Gastrocnemius medialis (tissue), 4 donors: ENCODE measurements at regions not wholly inside any gene's neighbourhood (a gene's known extent, or its start where the extent isn't known, plus 50 kb on each side); places are given as distances from the start of the nearest gene placed in this dataset.

Experiments used
- ATAC-seq, 2 donors: fragments of 150-250 bp; one replicate each; pipeline ENCODE4 v1.9.1; 2016
- DNase-seq, 2 donors: peaks; one replicate each; pipeline ENCODE4 v3.0.0-alpha.2; 2019
- H3K27ac ChIP-seq, 4 donors: fragments of 200-600 bp; sonication (generic); 1 replicate in 1 of 4; 2 replicates in 3 of 4; pipeline ENCODE4 v1.5.1; 2016 to 2018; ENCODE audit warnings: mild to moderate bottlenecking in 2 of 4, moderate library complexity in 1 of 4
- H3K27me3 ChIP-seq, 3 donors: fragments of 200-600 bp; sonication (generic) in 2 of 3; 1 replicate in 1 of 3; 2 replicates in 2 of 3; pipeline versions ENCODE4 v1.5.1 to v1.6.0; 2016 to 2019; ENCODE audit warnings: mild to moderate bottlenecking in 1 of 3, moderate library complexity in 1 of 3
- H3K36me3 ChIP-seq, 2 donors: fragments of 200-600 bp; sonication (generic) in 1 of 2; one replicate each; pipeline ENCODE4 v1.5.1; 2017 to 2018
- H3K4me1 ChIP-seq, 2 donors: fragments of 200-600 bp; sonication (generic) in 1 of 2; one replicate each; pipeline ENCODE4 v1.5.1; 2016 to 2017; ENCODE audit warnings: mild to moderate bottlenecking in 2 of 2
- H3K4me3 ChIP-seq, 4 donors: fragments of 200-600 bp; sonication (generic) in 3 of 4; 1 replicate in 1 of 4; 2 replicates in 3 of 4; pipeline ENCODE4 v1.5.1; 2016 to 2019; ENCODE audit warnings: mild to moderate bottlenecking in 2 of 4
- H3K9me3 ChIP-seq, 3 donors: fragments of 200-600 bp; sonication (generic) in 2 of 3; 1 replicate in 1 of 3; 2 replicates in 2 of 3; pipeline ENCODE4 v1.5.1; 2016 to 2019
- POLR2A ChIP-seq, 2 donors: fragments of 450-650 bp; IDR thresholded peaks; one replicate each; pipeline ENCODE4 v1.6.1; 2017; ENCODE audit warnings: antibody characterized with exemption in 2 of 2, mild to moderate bottlenecking in 2 of 2, moderate library complexity in 2 of 2
- in situ Hi-C, 4 donors: fragments of 200-750 bp; cut with MboI; loops; one replicate each; pipeline versions ENCODE4 v1.15.0 to v1.8.0; 2017; ENCODE audit warnings: low sequenced_read_pairs in 4 of 4
- intact Hi-C: fragments of 100-400 bp; cut with DNase I; formaldehyde crosslinking; loops from one replicate; pipeline ENCODE4 v1.15.1; 2023; ENCODE audit warnings: low total_unique reads
- TF ChIP-seq, protein P1 (sequence below), 5 experiments: fragments of 450-650 bp in 3 of 5; fragments of 200-600 bp in 2 of 5; sonication (generic) in 2 of 5; IDR thresholded peaks in 4 of 5; conservative IDR thresholded peaks in 1 of 5; 1 replicate in 4 of 5; 2 replicates in 1 of 5; pipeline ENCODE4 v1.5.1; 2016 to 2019; ENCODE audit warnings: antibody characterized with exemption in 5 of 5, mild to moderate bottlenecking in 3 of 5, moderate library complexity in 3 of 5

DNA sequence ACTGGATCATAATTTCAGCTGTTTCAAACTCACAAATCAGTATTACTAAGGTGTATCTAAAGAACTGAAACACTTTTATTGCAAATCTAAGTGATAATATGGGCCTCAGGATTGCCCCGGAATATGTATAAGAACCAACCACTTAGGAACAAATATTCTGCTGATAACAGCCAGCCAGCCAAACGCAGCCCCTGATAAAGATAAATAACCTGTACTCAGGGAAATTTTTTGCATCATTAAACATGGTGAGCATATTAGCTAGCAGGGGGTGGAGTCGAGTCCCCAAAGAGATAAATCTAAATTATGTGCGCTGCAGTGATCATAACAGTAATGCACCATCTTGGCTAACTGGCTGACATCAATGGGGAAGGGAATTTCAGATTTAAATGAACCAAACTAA is 410.2 kb upstream of the MAP3K7 start:
- DNase-seq: no peak
- H3K9me3 ChIP-seq: no peaks in the 10 kb centered on the region
- intact Hi-C loops: no loop called here
- no peaks in the 10 kb centered on the region for H3K27me3 ChIP-seq
- ATAC-seq: no peak
- in situ Hi-C loops: no loop called here
- H3K4me1 ChIP-seq: no peaks in the 10 kb centered on the region
- no peak for TF ChIP-seq POLR2A (IDR thresholded peaks at IDR 0.05)
- TF ChIP-seq, protein P1, sequence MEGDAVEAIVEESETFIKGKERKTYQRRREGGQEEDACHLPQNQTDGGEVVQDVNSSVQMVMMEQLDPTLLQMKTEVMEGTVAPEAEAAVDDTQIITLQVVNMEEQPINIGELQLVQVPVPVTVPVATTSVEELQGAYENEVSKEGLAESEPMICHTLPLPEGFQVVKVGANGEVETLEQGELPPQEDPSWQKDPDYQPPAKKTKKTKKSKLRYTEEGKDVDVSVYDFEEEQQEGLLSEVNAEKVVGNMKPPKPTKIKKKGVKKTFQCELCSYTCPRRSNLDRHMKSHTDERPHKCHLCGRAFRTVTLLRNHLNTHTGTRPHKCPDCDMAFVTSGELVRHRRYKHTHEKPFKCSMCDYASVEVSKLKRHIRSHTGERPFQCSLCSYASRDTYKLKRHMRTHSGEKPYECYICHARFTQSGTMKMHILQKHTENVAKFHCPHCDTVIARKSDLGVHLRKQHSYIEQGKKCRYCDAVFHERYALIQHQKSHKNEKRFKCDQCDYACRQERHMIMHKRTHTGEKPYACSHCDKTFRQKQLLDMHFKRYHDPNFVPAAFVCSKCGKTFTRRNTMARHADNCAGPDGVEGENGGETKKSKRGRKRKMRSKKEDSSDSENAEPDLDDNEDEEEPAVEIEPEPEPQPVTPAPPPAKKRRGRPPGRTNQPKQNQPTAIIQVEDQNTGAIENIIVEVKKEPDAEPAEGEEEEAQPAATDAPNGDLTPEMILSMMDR (IDR thresholded peaks at IDR 0.05 in 4 of 5, conservative IDR thresholded peaks at IDR 0.05 in 1 of 5): no peak
- H3K27ac ChIP-seq: no peak overlapping the region
- no peaks in the 10 kb centered on the region for H3K36me3 ChIP-seq
- no peak overlapping the region for H3K4me3 ChIP-seq

- intact Hi-C loops (no loop called here), in situ Hi-C loops (no loop called here)
- no peak overlapping the region for H3K4me3 ChIP-seq
- H3K27me3 ChIP-seq: no peaks in the 10 kb centered on the region
- no peak for DNase-seq
- H3K9me3 ChIP-seq: no peaks in the 10 kb centered on the region
- H3K36me3 ChIP-seq: no peaks in the 10 kb centered on the region
- ATAC-seq: no peak
- H3K4me1 ChIP-seq: no peaks in the 10 kb centered on the region
- TF ChIP-seq, protein P1 (IDR thresholded peaks at IDR 0.05 in 4 of 5, conservative IDR thresholded peaks at IDR 0.05 in 1 of 5): no peak
- TF ChIP-seq POLR2A (IDR thresholded peaks at IDR 0.05): no peak
- no peak overlapping the region for H3K27ac ChIP-seq
These were observed 406.9 kb upstream of the MAP3K7 start for GRCh38 chr6:90993770-90994169.

- no peaks in the 10 kb centered on the region for H3K4me1 ChIP-seq
- no peak overlapping the region for H3K4me3 ChIP-seq
- no peak for TF ChIP-seq POLR2A (IDR thresholded peaks at IDR 0.05)
- TF ChIP-seq, protein P1 (IDR thresholded peaks at IDR 0.05 in 4 of 5, conservative IDR thresholded peaks at IDR 0.05 in 1 of 5): no peak
- in situ Hi-C loops: no loop called here
- no peaks in the 10 kb centered on the region for H3K27me3 ChIP-seq
- ATAC-seq (no peak), DNase-seq (no peak)
- intact Hi-C loops: no loop called here
- no peaks in the 10 kb centered on the region for H3K9me3 ChIP-seq
- no peaks in the 10 kb centered on the region for H3K36me3 ChIP-seq
- no peak overlapping the region for H3K27ac ChIP-seq
These were observed 402.9 kb upstream of the MAP3K7 start for GRCh38 chr6:90989763-90990162.

- no peaks in the 10 kb centered on the region for H3K36me3 ChIP-seq
- ATAC-seq (no peak), DNase-seq (no peak)
- in situ Hi-C loops (no loop called here), intact Hi-C loops (no loop called here)
- H3K27ac ChIP-seq: no peak overlapping the region
- TF ChIP-seq POLR2A (IDR thresholded peaks at IDR 0.05): no peak
- TF ChIP-seq, protein P1 (IDR thresholded peaks at IDR 0.05 in 4 of 5, conservative IDR thresholded peaks at IDR 0.05 in 1 of 5): no peak
- H3K4me3 ChIP-seq: no peak overlapping the region
- H3K4me1 ChIP-seq: no peaks in the 10 kb centered on the region
- no peaks in the 10 kb centered on the region for H3K9me3 ChIP-seq
- H3K27me3 ChIP-seq: no peaks in the 10 kb centered on the region
These were observed 397.2 kb upstream of the MAP3K7 start for GRCh38 chr6:90984066-90984465.

DNA sequence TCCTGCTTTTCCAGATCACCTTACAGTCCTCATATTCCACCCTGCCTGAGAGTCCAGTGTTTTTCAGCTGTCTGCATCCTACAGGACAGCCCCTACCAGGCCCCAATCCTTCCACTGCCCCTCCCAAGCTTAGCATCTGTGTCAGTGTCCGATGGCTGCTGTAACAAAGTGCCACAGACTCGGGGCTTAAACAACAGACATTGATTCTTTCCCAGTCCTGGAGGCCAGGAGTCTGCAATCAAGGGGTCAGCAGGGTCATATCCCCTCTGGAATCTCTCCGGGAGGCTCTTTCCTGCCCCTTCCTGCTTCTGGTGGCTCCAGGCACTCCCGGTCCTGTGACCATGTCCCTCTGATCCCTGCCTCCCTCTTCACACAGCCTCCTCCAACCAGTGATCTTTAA is 396.6 kb upstream of the MAP3K7 start:
- no peak for ATAC-seq
- no peak overlapping the region for H3K27ac ChIP-seq
- no peaks in the 10 kb centered on the region for H3K9me3 ChIP-seq
- DNase-seq: no peak
- intact Hi-C loops (no loop called here), in situ Hi-C loops (no loop called here)
- no peaks in the 10 kb centered on the region for H3K4me1 ChIP-seq
- H3K4me3 ChIP-seq: no peak overlapping the region
- TF ChIP-seq, protein P1 (IDR thresholded peaks at IDR 0.05 in 4 of 5, conservative IDR thresholded peaks at IDR 0.05 in 1 of 5): no peak
- no peak for TF ChIP-seq POLR2A (IDR thresholded peaks at IDR 0.05)
- no peaks in the 10 kb centered on the region for H3K36me3 ChIP-seq
- no peaks in the 10 kb centered on the region for H3K27me3 ChIP-seq
